Fibroblast of lung (primary cell): ENCODE measurements at regions not wholly inside any gene's neighbourhood (a gene's known extent, or its start where the extent isn't known, plus 50 kb on each side); places are given as distances from the start of the nearest gene placed in this dataset.

Source experiments
- DNase-seq, 2 donors: peaks; one replicate each; pipeline versions ENCODE4 v3.0.0 to v3.0.0-alpha.2; 2010; ENCODE audit warnings: low read depth in 2 of 2
- H2AFZ ChIP-seq: 2 replicates; pipeline ENCODE4 v1.5.1; 2012; ENCODE audit warnings: low read length, control low read depth, inconsistent platforms
- H3K27ac ChIP-seq: 2 replicates; pipeline ENCODE4 v1.5.1; 2011; ENCODE audit warnings: low read length, control low read depth; ENCODE audit not compliant: insufficient read depth
- H3K27me3 ChIP-seq: 2 replicates; pipeline ENCODE4 v1.5.1; 2011; ENCODE audit warnings: mild to moderate bottlenecking, low read length; ENCODE audit not compliant: control insufficient read depth, insufficient read depth
- H3K36me3 ChIP-seq: 2 replicates; pipeline ENCODE4 v1.5.1; 2011; ENCODE audit warnings: low read length; ENCODE audit not compliant: control insufficient read depth, insufficient read depth
- H3K4me1 ChIP-seq: 2 replicates; pipeline ENCODE4 v1.5.1; 2011; ENCODE audit warnings: low read length; ENCODE audit not compliant: control insufficient read depth, insufficient read depth; ENCODE audit errors: extremely low read depth
- H3K4me2 ChIP-seq: 2 replicates; pipeline ENCODE4 v1.5.1; 2011; ENCODE audit warnings: low read length, control low read depth; ENCODE audit not compliant: insufficient read depth; ENCODE audit errors: extremely low read depth
- H3K4me3 ChIP-seq, 4 experiments: fragments of 200-600 bp in 1 of 4; sonication (generic) in 1 of 4; replicated peaks in 1 of 4; 2 replicates each; pipeline ENCODE4 v1.5.1; 2011 to 2016; ENCODE audit warnings: low read length in 4 of 4, low read depth in 3 of 4, mild to moderate bottlenecking in 3 of 4, control low read depth in 2 of 4, inconsistent platforms in 1 of 4, mixed read lengths in 1 of 4; ENCODE audit not compliant: insufficient read depth in 1 of 4; ENCODE audit errors: control extremely low read depth in 1 of 4
- H3K79me2 ChIP-seq: 2 replicates; pipeline ENCODE4 v1.5.1; 2012; ENCODE audit warnings: mild to moderate bottlenecking, low read length, inconsistent platforms; ENCODE audit not compliant: control insufficient read depth, insufficient read depth
- H3K9ac ChIP-seq: 2 replicates; pipeline ENCODE4 v1.5.1; 2011; ENCODE audit warnings: mild to moderate bottlenecking, low read length, control low read depth; ENCODE audit not compliant: insufficient read depth
- H3K9me3 ChIP-seq: 2 replicates; pipeline ENCODE4 v1.5.1; 2012; ENCODE audit warnings: low read depth, low read length; ENCODE audit not compliant: control insufficient read depth, insufficient read depth
- H4K20me1 ChIP-seq: 2 replicates; pipeline ENCODE4 v1.5.1; 2011; ENCODE audit warnings: low read length; ENCODE audit not compliant: control insufficient read depth, insufficient read depth; ENCODE audit errors: extremely low read depth
- EZH2 ChIP-seq: IDR thresholded peaks from 2 replicates; pipeline ENCODE4 v1.5.1; 2012; ENCODE audit warnings: low read length, control low read depth, mild to moderate bottlenecking; ENCODE audit errors: missing control alignments
- TF ChIP-seq, protein P1 (sequence below), 2 donors: IDR thresholded peaks in 1 of 2; conservative IDR thresholded peaks in 1 of 2; 1 replicate in 1 of 2; 2 replicates in 1 of 2; pipeline ENCODE4 v1.5.1; 2011 to 2012; ENCODE audit warnings: low read length in 2 of 2, control low read depth in 1 of 2, inconsistent platforms in 1 of 2, low read depth in 1 of 2, mild to moderate bottlenecking in 1 of 2

DNA sequence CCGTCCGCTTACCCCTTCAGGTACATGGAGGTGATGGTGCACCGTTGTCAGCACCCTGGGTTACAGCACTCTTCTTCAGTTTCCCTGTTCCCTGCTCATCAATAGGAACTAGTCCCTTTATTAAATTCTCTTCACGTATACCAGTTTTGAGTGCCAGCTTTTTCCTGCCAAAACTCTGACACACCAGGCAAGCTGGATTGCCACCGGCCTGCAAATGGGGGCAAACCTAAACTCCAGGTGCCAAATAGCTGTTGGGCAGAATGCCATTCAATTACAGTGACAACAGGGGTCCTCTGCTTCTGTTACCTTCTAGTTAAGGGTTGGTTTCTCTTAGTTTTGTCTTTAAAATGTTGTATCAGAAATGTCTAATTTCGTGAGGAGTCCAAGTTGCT is 400.4 kb downstream of the OSTF1 start:
- no peak overlapping the region for H3K4me3 ChIP-seq
- no peaks in the 10 kb centered on the region for H3K4me1 ChIP-seq
- H3K27me3 ChIP-seq = no peaks in the 10 kb centered on the region
- TF ChIP-seq, protein P1, sequence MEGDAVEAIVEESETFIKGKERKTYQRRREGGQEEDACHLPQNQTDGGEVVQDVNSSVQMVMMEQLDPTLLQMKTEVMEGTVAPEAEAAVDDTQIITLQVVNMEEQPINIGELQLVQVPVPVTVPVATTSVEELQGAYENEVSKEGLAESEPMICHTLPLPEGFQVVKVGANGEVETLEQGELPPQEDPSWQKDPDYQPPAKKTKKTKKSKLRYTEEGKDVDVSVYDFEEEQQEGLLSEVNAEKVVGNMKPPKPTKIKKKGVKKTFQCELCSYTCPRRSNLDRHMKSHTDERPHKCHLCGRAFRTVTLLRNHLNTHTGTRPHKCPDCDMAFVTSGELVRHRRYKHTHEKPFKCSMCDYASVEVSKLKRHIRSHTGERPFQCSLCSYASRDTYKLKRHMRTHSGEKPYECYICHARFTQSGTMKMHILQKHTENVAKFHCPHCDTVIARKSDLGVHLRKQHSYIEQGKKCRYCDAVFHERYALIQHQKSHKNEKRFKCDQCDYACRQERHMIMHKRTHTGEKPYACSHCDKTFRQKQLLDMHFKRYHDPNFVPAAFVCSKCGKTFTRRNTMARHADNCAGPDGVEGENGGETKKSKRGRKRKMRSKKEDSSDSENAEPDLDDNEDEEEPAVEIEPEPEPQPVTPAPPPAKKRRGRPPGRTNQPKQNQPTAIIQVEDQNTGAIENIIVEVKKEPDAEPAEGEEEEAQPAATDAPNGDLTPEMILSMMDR (conservative IDR thresholded peaks at IDR 0.05 in 1 of 2, IDR thresholded peaks at IDR 0.05 in 1 of 2; ENCODE audit: low read depth in 1 of 2, low read length in 2 of 2) = no peak
- no peak for TF ChIP-seq EZH2
- no peak overlapping the region for H3K9ac ChIP-seq
- no peak overlapping the region for H3K27ac ChIP-seq
- no peaks in the 10 kb centered on the region for H3K79me2 ChIP-seq
- H4K20me1 ChIP-seq = no peaks in the 10 kb centered on the region
- H3K9me3 ChIP-seq = no peaks in the 10 kb centered on the region
- H2AFZ ChIP-seq = no peak overlapping the region
- no peak for DNase-seq
- H3K4me2 ChIP-seq = no peak overlapping the region
- no peaks in the 10 kb centered on the region for H3K36me3 ChIP-seq

DNA sequence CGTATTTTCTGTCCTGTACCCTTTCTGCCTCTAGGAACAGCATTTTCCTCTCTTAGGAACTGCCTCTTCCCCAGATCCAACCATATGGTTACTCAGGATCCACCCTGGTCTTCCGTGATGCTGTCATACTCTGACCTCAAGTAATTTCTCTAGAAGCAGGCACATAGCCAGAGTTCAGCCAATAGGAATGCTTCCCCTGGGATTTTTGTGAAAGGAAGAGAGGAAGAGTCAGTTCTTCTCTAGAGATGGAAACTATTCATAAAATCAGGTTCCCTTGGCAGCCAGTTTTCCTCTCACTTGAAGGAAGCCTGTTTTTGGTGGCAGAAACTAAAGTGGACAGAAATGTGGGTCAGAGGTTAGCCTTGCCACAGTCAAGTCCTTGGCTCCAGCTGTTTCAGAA is 400.1 kb upstream of the PCSK5 start:
- Histone ChIP-seq H3K36me3 (no peaks in the 10 kb centered on the region), H3K4me2 (no peak overlapping the region), H3K79me2 (no peaks in the 10 kb centered on the region), H3K4me1 (no peaks in the 10 kb centered on the region), H3K27ac (no peak overlapping the region), H3K4me3 (no peak overlapping the region), H3K9me3 (no peaks in the 10 kb centered on the region), H4K20me1 (no peaks in the 10 kb centered on the region), H3K27me3 (no peaks in the 10 kb centered on the region), H2AFZ (no peak overlapping the region), H3K9ac (no peak overlapping the region)
- no peak for DNase-seq
- TF ChIP-seq, protein P1 (conservative IDR thresholded peaks at IDR 0.05 in 1 of 2, IDR thresholded peaks at IDR 0.05 in 1 of 2; ENCODE audit: low read depth in 1 of 2, low read length in 2 of 2) = no peak
- no peak for TF ChIP-seq EZH2

DNA sequence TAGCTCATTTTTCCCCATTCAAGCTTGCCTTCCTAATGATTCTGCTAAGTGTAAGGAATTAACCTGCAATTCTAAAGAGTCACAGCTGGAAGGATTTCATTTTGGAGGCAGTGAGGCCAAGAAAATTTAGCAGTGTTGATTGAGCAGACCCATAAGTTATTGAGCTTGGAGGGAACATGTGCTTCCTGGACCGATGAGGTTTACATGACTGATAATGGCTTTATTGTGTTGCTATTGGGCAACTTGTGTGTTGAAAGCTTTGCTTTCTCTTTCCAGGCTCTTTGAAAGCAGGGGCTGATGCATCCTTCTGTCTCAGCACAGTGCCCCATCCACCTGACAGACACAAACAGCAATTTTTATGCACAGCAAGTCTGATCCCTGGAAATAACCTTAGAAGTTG is 398.9 kb upstream of the PCSK5 start:
- TF ChIP-seq, protein P1 (conservative IDR thresholded peaks at IDR 0.05 in 1 of 2, IDR thresholded peaks at IDR 0.05 in 1 of 2; ENCODE audit: low read depth in 1 of 2, low read length in 2 of 2) = no peak
- TF ChIP-seq EZH2 = no peak
- Histone ChIP-seq H3K27ac (no peak overlapping the region), H3K4me1 (no peaks in the 10 kb centered on the region), H2AFZ (no peak overlapping the region), H3K27me3 (no peaks in the 10 kb centered on the region), H3K9me3 (no peaks in the 10 kb centered on the region), H3K4me2 (no peak overlapping the region), H4K20me1 (no peaks in the 10 kb centered on the region), H3K79me2 (no peaks in the 10 kb centered on the region), H3K4me3 (no peak overlapping the region), H3K36me3 (no peaks in the 10 kb centered on the region), H3K9ac (no peak overlapping the region)
- DNase-seq = no peak
